ENCODE measurements at regions not wholly inside any gene's neighbourhood (a gene's known extent, or its start where the extent isn't known, plus 50 kb on each side); places are given as distances from the start of the nearest gene placed in this dataset.

DNA sequence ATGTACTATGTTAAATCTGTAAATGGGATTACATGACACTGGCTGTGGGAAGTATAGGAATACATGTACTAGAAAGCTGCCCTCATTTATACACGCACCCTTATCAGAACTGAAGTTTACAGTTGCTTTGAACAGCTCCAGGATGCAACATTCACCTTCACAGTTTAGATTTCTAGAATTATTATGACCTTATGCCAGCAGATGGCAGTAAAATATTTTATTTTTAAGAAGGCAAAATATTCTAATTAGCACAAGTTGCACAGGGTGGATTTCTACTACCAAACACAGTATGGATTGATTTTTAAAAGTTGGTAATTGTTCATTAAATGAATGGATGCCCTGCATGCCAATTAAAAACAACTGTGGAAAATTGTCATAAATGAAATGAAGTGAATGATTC is 670.4 kb downstream of the KCNJ3 start:
- WGBS, 2 donors (ENCODE audit: low coverage in 1 of 2): 27 to 30% methylated on average over 1 of the region's 1 CpG
- H3K4me3 ChIP-seq: no peak overlapping the region
- H3K27ac ChIP-seq: no peak overlapping the region
- no peaks in the 10 kb centered on the region for H3K4me1 ChIP-seq
- no peaks in the 10 kb centered on the region for H3K9me3 ChIP-seq
- ATAC-seq: no peak
- no peaks in the 10 kb centered on the region for H3K36me3 ChIP-seq
- no peaks in the 10 kb centered on the region for H3K27me3 ChIP-seq
- TF ChIP-seq, protein P1, sequence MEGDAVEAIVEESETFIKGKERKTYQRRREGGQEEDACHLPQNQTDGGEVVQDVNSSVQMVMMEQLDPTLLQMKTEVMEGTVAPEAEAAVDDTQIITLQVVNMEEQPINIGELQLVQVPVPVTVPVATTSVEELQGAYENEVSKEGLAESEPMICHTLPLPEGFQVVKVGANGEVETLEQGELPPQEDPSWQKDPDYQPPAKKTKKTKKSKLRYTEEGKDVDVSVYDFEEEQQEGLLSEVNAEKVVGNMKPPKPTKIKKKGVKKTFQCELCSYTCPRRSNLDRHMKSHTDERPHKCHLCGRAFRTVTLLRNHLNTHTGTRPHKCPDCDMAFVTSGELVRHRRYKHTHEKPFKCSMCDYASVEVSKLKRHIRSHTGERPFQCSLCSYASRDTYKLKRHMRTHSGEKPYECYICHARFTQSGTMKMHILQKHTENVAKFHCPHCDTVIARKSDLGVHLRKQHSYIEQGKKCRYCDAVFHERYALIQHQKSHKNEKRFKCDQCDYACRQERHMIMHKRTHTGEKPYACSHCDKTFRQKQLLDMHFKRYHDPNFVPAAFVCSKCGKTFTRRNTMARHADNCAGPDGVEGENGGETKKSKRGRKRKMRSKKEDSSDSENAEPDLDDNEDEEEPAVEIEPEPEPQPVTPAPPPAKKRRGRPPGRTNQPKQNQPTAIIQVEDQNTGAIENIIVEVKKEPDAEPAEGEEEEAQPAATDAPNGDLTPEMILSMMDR (IDR thresholded peaks at IDR 0.05): peak in 1 of 4 experiments; percentile 19
- no peak for TF ChIP-seq POLR2A (IDR thresholded peaks at IDR 0.05)

GRCh38 chr2:155364766-155365165 is 666.3 kb downstream of the KCNJ3 start:
- Histone ChIP-seq H3K4me1 (no peaks in the 10 kb centered on the region), H3K9me3 (no peaks in the 10 kb centered on the region), H3K4me3 (no peak overlapping the region), H3K36me3 (no peaks in the 10 kb centered on the region), H3K27ac (no peak overlapping the region), H3K27me3 (no peaks in the 10 kb centered on the region)
- no peak for ATAC-seq
- WGBS, 2 donors (ENCODE audit: low coverage in 1 of 2): 78 to 100% methylated on average over 1 of the region's 3 CpGs
- no peak for TF ChIP-seq POLR2AphosphoS5 (IDR thresholded peaks at IDR 0.05)
- TF ChIP-seq POLR2A (IDR thresholded peaks at IDR 0.05): no peak
- no peak for TF ChIP-seq EP300 (IDR thresholded peaks at IDR 0.05)
- TF ChIP-seq, protein P1 (IDR thresholded peaks at IDR 0.05): no peak

GRCh38 chr2:155363349-155363888 is 664.9 kb downstream of the KCNJ3 start:
- TF ChIP-seq EP300 (IDR thresholded peaks at IDR 0.05): no peak
- TF ChIP-seq, protein P1 (IDR thresholded peaks at IDR 0.05): no peak
- no peak for TF ChIP-seq POLR2A (IDR thresholded peaks at IDR 0.05)
- TF ChIP-seq POLR2AphosphoS5 (IDR thresholded peaks at IDR 0.05): no peak
- Histone ChIP-seq H3K9me3 (peaks cover 0 to 6% (median 0%) of the 10 kb centered on the region in 3 donors), H3K4me3 (no peak overlapping the region), H3K4me1 (no peaks in the 10 kb centered on the region), H3K27me3 (no peaks in the 10 kb centered on the region), H3K36me3 (no peaks in the 10 kb centered on the region), H3K27ac (no peak overlapping the region)
- ATAC-seq: no peak
- WGBS, 2 donors (ENCODE audit: low coverage in 1 of 2): 83 to 94% methylated on average over 5 to 8 of the region's 8 CpGs

- H3K36me3 ChIP-seq: no peaks in the 10 kb centered on the region
- H3K4me3 ChIP-seq: no peak overlapping the region
- TF ChIP-seq POLR2A (IDR thresholded peaks at IDR 0.05): no peak
- TF ChIP-seq EP300 (IDR thresholded peaks at IDR 0.05): no peak
- TF ChIP-seq, protein P1 (IDR thresholded peaks at IDR 0.05): no peak
- no peak for TF ChIP-seq POLR2AphosphoS5 (IDR thresholded peaks at IDR 0.05)
- ATAC-seq: no peak
- H3K9me3 ChIP-seq: peaks cover 0 to 14% (median 0%) of the 10 kb centered on the region in 3 donors
- no peaks in the 10 kb centered on the region for H3K4me1 ChIP-seq
- H3K27ac ChIP-seq: no peak overlapping the region
- no peaks in the 10 kb centered on the region for H3K27me3 ChIP-seq
- WGBS, 2 donors (ENCODE audit: low coverage in 1 of 2): 40 to 60% methylated on average over 1 of the region's 1 CpG
Measured at GRCh38 chr2:155357172-155357571, 658.7 kb downstream of the KCNJ3 start.

DNA sequence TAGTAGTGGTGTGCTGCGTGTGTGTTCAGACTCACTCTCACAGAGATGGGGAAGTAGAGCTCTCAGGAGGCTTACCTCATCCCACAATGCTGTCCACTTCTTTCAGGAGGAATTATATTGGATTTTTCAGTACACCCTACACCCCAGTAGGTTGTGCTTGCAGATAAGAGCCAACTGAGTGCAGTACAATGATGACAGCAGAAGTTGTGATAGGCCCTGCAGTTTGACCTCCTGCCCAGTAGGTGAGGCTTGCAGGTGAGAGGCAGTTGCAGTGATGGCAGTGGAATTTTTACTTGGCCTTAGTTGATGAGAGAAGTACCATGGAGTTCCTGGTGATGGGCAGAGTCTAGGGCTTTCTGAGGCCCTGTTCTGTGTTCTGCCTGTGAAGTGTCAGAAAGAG is 657.8 kb downstream of the KCNJ3 start:
- no peak overlapping the region for H3K4me3 ChIP-seq
- H3K9me3 ChIP-seq: peaks cover 0 to 14% (median 0%) of the 10 kb centered on the region in 3 donors
- no peak overlapping the region for H3K27ac ChIP-seq
- H3K27me3 ChIP-seq: no peaks in the 10 kb centered on the region
- no peak for TF ChIP-seq POLR2A (IDR thresholded peaks at IDR 0.05)
- H3K36me3 ChIP-seq: no peaks in the 10 kb centered on the region
- no peak for ATAC-seq
- no peaks in the 10 kb centered on the region for H3K4me1 ChIP-seq
- 92% methylated on average over 1 of the region's 1 CpG; no CpG with 5 or more reads in 1 of the 2 donors for WGBS, 2 donors (ENCODE audit: low coverage in 1 of 2)

All from gastroesophageal sphincter (tissue), 4 donors.